GM12891 (cell line): ENCODE measurements at regions not wholly inside any gene's neighbourhood (a gene's known extent, or its start where the extent isn't known, plus 50 kb on each side); places are given as distances from the start of the nearest gene placed in this dataset.

Source experiments
- PAX5 ChIP-seq: IDR thresholded peaks from 2 replicates; pipeline ENCODE4 v1.6.1; 2011; ENCODE audit warnings: low read length, moderate library complexity, mild to moderate bottlenecking; ENCODE audit not compliant: insufficient read depth, severe bottlenecking
- POLR2A ChIP-seq: IDR thresholded peaks from 2 replicates; pipeline ENCODE4 v1.6.1; 2011; ENCODE audit warnings: low read depth, low read length, control low read depth
- POLR2AphosphoS5 ChIP-seq: IDR thresholded peaks from 2 replicates; pipeline ENCODE4 v1.6.1; 2011; ENCODE audit warnings: low read depth, low read length, control low read depth
- TAF1 ChIP-seq: IDR thresholded peaks from 2 replicates; pipeline ENCODE4 v1.6.1; 2011; ENCODE audit warnings: low read depth, low read length, control low read depth

DNA sequence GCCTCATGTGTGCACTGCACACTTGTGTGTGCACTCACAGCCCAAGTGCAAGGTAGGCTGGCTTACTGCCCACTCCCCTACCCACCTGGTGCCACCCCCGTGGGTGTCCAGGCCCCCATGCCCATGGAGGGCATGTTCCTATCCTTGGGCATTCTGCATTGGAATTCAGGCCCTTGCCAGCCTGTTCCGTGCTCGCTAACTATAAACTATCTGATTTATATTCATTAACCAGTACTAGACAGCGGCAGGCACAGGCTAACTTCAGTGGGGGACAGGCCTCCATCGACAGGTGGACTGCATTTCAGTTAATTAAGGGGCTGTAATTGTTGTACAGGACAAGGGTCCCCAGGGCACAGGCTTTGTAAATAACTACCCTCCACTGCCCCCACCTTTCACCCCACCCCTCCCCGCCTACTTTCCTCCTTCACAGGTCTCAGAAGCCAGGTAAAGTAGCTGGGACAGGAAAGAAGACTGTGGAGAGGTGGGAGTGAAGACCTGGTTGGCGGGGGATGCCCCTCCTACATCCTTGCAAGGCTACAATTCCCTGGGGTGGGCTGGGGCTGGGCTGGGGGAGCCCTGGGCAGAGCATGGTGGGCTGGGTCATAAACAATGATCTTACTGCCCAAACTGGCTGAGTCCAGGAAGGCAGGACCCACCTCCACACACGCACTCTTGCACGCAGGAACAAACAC lies 119.0 kb upstream of the LHX1 start:
- no peak for TF ChIP-seq POLR2A
- TF ChIP-seq POLR2AphosphoS5 = no peak
- no peak for TF ChIP-seq PAX5
- TF ChIP-seq TAF1 = no peak
